GM12864 (cell line): ENCODE measurements at regions not wholly inside any gene's neighbourhood (a gene's known extent, or its start where the extent isn't known, plus 50 kb on each side); places are given as distances from the start of the nearest gene placed in this dataset.

Experiments used
- DNase-seq: peaks from one replicate; pipeline ENCODE4 v3.0.0-alpha.2; 2011; ENCODE audit warnings: low read depth
- H3K4me3 ChIP-seq: 2 replicates; pipeline ENCODE4 v1.5.1; 2011; ENCODE audit warnings: mild to moderate bottlenecking, low read depth, low read length, control low read depth
- CTCF ChIP-seq: IDR thresholded peaks from 2 replicates; pipeline ENCODE4 v1.5.1; 2011; ENCODE audit warnings: low read depth, mild to moderate bottlenecking, moderate library complexity, low read length, control low read depth, inconsistent platforms; ENCODE audit errors: missing control alignments

GRCh38 chr5:60148366-60148765, 254.8 kb upstream of the PDE4D start:
- DNase-seq: no peak

DNA sequence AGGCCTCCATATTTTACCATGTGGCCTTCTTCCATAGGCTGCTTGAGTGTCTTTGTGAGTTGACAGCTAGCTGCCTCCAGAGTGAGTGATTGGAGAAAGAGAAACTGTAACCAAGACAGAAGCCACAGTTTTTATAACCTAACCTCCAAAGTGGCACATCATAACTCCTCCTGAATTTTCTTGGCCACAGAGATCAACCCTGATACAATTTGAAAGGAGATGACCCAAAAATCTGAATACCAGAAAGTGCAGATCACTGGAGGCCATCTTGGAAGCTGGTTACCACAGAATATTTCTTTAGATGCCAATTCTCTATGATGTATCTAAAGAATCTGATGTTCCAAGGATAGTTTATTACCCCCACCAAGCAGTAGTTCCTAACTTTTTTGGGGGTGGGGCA, 254.3 kb upstream of the PDE4D start:
- DNase-seq: no peak
- no peak overlapping the region for H3K4me3 ChIP-seq
- TF ChIP-seq CTCF: no peak

More at GRCh38 chr5:60148366-60148765, 254.8 kb upstream of the PDE4D start:
- H3K4me3 ChIP-seq: no peak overlapping the region
- TF ChIP-seq CTCF: no peak

GRCh38 chr5:60143942-60144549, 250.5 kb upstream of the PDE4D start:
- TF ChIP-seq CTCF: no peak

GRCh38 chr5:60141119-60141518, 247.6 kb upstream of the PDE4D start:
- no peak overlapping the region for H3K4me3 ChIP-seq
- TF ChIP-seq CTCF: no peak
- no peak for DNase-seq

More at GRCh38 chr5:60143942-60144549, 250.5 kb upstream of the PDE4D start:
- H3K4me3 ChIP-seq: no peak overlapping the region
- no peak for DNase-seq

DNA sequence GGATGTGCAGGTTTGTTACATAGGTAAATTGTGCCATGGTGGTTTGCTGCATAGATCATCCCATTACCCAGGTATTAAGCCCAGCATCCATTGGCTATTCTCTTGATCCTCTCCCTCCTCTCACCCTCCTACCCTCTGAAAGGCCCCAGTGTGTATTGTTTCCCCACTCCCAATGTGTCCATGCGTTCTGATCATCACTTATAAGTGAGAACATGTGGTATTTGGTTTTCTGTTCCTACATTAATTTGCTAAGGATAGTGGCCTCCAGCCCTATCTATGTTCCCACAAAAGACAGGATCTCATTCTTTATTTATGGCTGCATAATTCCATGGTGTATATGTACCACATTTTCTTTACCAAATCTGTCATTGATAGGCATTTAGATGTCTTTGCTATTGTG, 243.3 kb upstream of the PDE4D start:
- DNase-seq: no peak
- no peak for TF ChIP-seq CTCF
- H3K4me3 ChIP-seq: no peak overlapping the region

DNA sequence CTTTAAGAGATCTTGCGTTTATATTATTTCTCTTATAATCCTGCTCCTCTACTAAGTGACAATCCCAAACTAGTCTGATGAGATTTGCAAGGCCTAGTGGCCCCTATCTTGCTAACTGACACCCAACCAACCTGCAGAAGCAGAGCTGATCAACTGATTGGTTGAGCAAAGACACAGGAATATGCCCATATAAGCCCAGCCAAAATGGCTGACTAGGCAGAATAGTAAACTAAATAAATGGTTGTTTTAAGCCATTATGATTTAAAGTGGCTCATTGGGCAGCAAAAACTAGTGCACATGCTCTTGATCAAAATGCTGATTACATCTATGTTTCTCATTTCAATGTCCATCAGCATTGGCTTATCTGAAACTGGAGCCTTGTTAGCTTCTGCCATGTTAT, 238.0 kb upstream of the PDE4D start:
- DNase-seq: no peak
- H3K4me3 ChIP-seq: no peak overlapping the region
- no peak for TF ChIP-seq CTCF

DNA sequence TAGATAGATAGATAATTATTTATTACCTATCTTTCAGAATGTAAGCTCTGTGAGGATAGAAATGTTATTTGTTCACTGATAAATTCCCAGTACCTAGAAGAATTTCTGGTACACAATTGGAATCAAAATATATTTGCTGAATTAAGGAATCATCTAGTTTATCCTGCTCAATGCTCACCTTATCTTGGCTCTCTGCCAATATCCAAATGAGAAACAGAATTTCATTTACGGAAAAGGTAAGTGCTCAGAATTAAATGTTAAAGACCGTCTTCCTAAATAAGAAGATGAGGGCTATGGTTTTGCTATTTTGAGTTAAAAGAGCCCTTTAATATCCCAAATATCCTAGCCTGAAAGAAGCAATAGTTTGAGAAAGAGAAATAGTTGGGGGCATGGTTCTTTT, 232.1 kb upstream of the PDE4D start:
- DNase-seq: no peak
- no peak for TF ChIP-seq CTCF
- no peak overlapping the region for H3K4me3 ChIP-seq
